GM21515 (cell line): ENCODE measurements at regions not wholly inside any gene's neighbourhood (a gene's known extent, or its start where the extent isn't known, plus 50 kb on each side); places are given as distances from the start of the nearest gene placed in this dataset.

Experiments
- ATAC-seq: cut with Tn5 transposase; IDR thresholded peaks from one replicate; pipeline ENCODE4 v1.9.1; 2021; ENCODE audit not compliant: unreplicated experiment

DNA sequence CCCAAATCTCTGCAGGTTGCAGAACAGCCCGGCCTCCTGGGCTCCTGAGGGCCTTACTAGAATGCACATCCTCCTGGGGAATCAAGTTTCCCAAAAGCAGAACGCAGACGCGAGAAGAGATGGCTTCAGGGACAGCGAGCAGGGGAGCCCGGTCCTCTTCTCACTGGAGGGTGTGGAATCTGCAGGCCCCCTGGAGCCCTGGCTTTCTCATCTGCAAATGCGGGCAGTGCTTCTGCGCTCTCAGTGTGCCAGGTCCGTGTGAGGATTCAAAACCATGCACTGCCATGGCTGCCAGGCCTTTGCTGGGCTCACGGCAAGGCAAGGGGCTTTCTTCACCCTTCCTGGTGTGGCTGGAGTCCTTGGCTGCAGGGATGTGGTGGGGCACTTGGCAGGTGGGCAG, 330.9 kb upstream of the MKI67 start:
- no peak for ATAC-seq

DNA sequence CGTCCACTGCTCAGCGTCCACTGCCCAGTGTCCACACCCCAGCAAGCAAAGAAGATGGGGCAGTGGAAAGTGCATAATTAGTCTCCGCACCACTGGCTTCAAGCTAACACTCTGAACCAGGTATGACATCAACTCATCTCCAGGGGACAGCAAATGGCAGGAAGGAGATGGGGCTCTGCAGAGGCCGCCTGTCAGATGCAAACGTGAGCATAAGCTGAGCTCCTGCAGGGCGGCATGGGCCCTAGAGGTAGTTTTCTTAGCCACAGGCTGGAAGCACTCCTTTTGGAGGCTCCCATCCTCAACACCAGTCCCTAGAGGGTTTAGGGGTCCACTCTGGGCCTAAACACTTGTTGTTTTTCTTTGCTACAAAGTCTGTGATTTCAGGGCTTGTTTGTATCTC, 335.8 kb upstream of the MKI67 start:
- ATAC-seq = no peak

DNA sequence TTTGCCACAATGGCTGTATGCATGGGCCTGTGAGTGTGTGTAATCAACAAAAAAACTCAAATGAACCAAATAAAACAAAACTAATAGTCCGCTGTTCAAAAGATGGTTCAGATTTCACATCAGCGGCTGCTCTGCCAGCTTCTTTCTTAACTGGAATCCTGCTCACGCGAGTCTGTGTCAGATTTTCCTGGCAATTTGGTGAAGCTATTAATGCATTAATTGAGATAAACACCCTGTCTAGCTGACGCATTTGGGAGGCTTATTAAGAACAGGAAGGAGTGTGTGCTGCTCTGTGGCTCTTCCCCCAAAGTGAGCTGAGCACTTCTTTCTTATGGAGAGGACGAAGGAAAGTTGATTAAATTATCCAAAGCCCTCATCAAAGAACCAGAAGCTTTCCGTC, 336.6 kb upstream of the MKI67 start:
- no peak for ATAC-seq

DNA sequence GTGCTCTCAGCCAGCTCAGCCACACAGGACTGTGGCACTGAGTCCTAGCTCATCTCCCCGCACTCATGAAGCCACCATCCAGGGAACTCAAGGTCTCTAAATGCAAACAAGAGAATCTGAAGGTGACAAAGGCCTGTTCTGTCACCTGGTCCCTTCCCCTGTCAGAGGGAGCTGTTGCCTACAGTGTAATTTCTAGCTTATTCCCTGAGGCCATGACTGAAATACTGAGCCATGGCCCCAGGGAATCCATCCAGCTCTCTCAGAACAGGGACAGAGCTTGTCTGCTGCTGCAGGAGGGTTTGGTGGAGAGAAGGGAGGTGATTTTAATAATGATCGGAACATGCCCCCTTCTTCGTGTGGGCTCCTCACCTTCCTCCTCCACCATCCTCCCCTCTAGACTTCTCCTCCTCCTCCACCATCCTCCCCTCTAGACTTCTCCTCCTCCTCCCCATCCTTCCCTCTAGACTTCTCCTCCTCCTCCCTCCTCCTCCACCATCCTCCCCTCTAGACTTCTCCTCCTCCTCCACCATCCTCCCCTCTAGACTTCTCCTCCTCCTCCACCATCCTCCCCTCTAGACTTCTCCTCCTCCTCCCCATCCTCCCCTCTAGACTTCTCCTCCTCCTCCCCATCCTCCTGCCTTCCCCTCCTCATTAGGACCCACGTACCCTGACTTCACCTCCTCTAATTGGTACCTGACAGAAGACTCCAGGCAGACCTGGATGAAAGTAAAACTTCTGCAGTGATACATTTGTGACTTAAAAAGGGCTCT, 338.0 kb upstream of the MKI67 start:
- no peak for ATAC-seq

DNA sequence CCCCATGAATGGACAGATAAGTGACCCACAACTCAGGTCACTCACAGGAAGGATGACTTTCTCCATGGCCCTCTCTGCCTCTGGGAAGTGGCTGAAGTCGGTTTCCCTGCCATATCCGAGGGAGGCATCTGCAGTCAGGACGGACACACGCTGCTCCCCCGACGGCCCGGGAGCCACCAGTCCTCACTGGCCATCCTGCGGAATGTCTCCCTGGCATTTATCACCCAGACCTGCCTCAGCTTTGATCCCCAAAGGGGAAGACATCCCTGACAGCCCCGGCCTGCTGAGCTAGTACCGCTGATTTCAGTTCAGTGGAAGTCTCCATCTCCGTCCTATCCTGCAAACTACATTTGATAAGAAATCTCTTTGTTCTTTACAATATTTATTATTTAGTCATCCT, 339.5 kb upstream of the MKI67 start:
- ATAC-seq = no peak

DNA sequence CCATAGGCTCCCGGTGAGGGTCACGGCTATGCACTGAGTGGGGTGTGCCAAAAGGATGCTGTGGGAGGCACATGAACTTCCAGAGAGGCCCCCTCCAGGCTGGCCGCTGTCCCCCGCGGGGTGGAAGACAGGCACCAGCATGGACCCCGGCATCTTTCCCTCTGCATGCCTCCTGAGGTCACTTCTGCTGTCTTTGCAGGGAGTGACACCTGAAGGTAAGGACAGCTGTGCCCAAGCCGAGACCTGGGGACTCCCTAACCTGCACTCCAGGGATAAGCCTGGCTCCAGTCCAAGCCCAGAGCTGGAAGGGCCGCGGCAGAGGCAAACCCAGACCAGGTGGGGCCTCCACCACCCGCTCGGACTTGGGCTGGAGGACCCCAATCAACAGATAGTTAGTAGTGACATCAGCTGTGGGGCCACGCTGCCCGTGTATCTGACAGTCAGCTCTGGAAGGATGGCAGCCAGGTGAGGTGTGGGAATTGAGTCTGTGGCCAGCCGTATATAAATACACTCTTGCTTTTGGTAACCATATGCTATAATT, 340.7 kb upstream of the MKI67 start:
- ATAC-seq = no peak

DNA sequence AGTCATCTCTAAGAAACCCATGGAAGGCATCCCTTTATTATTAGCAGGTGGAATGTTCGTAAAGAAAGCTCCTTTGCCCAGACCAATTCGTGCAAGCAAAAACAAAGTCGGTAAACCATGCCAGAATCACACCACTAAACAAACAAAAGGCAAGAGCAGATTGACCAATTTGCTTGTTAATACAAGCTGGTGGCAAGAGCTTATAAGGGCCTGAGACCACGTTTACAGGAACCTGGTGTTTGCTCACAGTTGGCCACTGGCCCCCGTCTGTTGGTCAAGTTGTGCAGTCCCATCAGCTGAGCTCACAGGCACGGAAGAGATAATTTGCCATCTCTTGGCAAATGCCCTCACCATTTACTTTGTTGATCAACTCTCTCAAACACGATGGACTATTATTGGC, 342.2 kb upstream of the MKI67 start:
- no peak for ATAC-seq

DNA sequence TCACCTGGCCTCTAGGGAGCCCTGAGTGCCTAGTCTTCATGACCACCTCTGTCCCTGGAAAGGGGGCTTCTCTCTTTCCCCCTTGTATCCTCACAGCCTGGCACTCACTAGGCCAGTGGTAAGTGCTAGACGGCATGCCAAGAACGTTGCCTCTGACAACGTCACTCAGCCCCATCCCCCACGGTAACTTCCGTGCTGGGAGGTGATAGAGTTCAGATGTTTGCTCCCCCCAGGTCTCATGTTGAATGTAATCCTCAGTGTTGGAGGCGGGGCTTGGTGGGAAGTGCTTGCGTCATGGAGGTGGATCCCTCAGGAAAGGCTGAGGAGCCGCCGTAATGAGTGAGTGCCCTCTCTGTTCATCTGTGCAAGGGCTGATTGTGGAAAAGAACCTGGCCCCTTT, 343.3 kb upstream of the MKI67 start:
- no peak for ATAC-seq

DNA sequence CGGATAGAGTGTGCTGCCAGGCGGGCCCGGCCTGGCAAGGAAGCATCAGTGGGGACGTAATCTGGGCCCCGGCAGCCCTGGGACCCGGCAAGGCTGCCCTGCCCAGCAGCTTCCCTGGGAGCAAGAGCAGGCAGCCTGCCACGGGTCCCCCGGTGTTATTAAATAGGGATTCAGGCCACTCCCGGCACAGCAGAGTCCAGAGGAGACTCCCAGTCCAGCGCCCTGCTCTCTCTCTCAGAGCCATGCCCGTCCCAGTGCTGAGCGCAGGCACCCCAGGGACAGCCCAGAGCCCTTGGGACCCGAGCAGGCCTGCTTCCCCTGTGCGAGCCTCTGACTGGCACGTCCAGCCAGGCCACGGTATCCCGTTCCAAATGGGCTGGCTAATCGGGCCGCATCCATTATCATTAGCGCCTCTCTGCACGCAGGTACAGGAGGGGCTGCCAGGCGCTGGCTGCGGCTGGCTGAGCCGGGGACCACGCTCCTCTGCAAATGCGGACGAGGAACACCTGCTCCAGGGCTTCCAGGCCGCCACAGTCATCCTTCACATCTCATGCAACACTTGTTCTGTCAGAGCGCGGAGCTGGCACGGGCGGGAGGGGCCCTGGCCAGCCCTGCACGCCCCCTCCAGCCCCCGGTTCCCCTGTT, 344.2 kb upstream of the MKI67 start:
- no peak for ATAC-seq

DNA sequence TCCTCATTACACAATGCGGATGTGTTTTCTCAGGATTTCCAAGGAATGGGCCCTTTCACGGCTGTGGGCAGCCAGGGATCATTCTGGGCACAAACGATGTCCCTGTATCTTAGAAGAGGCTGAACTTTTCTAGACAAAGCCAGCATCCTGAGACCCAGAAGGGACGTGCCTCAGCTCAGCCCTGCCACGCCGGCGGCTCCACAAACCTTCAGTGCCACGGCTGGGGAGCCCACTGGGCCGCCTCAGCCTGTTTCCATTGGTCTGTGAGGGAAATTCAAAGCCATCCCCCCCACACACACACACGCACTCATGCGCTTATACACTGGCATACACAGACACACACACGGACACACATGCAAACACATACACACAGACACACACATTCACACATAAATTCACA, 344.9 kb upstream of the MKI67 start:
- ATAC-seq = no peak

DNA sequence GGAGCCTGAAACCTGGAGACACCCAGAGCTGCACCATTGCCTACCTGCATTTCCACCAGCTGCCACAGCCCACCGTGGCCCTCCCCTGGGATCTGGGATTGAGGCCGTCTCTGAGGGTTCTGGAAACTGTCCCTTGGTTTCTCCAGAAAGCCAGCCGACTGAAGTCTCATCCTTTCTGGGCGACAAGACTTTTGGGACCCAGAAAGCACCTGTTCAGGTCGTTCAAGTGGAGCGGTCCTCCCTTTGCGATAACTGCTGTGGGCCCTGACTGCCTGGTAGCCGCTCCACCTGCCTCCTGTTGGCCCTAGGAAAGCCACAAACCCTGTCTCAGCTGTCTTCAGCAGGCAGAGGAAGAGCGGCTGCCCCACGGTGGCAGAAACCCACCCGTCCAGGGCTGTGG, 346.0 kb upstream of the MKI67 start:
- no peak for ATAC-seq

DNA sequence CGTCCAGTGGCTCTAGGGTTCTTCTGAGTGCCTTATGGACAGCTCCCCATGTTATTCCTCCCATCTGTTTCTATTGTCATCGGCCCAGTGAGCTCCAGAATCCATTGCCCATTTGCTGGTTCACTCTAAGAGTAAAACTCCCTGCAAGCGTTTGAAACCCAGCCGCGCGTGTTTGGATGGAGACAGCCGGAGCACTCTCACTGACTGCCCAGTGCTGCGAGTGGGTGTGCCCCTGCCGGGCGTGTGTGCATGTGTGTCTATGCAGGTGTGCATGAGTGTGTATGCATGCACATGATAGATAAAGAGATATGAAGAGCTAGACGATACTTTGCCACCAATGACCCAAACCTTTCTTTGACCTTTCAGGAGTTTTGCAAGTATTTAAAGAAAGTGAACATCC, 347.2 kb upstream of the MKI67 start:
- no peak for ATAC-seq

DNA sequence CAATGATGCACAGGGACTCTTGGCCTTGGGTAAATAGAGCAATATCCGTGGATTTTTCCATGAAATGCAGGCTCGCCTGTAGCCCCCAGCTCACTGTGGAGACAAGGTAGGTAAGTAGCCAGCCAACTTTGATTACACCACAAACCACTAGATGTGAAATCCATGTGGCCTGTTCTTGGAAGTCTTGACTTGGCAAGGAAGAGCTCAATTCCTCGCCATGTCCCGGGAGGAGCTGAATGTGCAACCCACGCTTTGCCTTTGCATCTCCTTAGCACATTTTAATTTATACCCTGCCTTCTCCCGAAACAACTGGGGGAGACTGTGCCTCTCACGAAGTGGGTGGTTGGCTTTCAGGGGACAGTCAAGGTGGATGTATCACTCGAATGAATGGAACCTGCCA, 347.7 kb upstream of the MKI67 start:
- no peak for ATAC-seq

DNA sequence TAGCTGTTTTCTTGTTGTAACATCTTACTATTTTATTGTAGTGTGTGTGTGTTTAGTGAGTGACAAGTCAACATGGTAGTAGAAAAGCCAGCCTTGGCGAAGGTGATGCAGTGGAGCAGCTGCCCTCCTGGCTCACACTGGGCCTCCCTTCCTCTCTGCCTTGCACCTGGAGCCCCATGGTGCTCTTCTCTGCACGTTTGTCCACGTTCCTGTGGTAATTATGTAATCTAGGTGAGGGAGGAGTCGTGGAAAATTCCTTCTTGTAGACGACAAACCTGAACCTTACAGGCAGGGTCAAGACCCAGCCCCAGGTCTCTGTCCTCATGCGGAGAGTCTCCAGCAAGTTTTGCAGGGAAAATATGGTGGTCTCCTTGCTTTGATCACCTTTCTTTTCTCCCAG, 348.3 kb upstream of the MKI67 start:
- no peak for ATAC-seq

DNA sequence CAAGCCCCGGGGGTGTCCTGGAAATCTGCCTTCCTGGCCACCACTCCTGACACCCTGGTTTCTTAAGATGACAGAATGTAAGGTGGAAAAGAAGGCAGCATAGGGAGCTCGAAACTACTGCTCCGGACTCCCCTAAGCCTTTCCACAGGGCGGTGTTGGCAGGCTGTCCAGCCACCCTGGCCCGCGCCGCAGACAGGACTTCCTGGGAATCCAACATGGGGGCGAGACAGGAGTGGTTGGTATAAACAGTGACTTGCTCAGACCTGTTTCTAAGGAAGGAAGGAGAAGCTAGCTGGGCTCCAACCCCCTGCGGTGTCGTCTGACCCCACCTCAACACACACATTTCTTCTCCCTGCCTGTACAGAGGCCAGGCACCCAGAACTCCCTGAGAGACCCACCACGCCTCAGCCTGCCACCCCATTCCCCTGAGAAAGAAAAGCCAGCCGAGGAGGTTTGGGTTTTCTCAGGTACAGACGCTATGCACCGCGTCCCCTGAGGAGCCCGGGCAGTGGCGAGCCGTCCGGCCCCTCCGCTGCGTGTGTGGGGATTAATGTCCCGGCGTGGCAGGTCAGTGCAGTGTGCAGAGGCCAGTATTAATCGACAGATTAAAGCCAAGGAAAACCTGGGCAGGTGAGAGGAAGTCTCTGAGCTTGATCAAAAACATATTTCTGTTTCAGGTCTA, 349.6 kb upstream of the MKI67 start:
- no peak for ATAC-seq

DNA sequence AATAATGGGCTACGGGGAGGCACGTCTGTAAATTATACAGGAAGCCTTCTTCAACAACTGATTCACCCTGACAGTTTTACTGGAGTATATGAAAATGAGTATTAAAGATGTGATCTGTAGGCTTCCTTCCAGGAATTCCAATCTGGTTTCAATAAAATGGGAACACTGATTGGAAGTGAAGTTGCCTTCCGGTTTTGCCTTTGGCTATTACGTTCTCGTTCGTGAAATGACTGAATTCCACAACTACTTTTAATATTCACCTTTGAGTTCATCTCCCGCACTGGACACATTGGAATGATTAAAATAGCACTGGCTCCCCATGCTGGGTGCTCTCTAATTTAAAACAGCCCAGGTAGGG, 350.1 kb upstream of the MKI67 start:
- no peak for ATAC-seq

DNA sequence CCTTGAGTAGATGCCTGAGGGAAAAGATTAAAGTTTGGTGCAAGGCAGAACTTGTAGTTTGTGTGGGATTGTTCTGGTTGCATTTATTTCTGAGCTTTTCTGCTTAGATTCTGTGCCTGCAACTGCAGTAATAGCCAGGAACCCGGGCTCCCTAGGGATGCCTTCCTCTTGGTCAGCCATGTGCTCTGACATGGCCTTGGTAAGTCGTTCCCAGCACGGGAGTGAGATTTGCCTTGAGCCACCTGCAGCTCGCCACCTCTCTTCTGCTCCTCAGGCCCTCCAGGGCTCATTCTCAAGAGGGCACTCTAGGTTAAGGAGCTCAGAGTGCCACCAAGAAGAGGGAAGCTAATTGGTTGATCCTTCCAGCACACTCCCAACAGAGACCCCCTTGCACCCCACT, 350.6 kb upstream of the MKI67 start:
- no peak for ATAC-seq

DNA sequence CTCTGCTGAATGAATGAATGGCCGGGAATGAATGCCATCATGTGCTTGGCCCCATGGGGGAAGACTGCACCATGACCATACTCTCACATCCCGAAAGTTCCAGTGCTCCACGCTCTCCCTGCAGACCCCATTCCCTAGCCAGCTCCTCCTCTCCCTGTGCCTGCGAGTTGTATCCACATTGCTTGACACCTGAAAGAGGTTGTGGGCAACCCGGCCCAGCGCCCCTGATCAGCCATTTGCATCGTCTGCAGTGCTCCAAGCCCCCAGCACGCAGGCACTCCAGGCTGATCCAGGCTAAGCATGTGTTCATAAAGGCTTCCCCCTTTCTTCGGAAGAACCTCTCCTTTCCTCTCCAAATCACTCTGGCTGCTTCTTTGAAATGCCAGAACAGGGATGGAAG, 354.4 kb upstream of the MKI67 start:
- ATAC-seq = no peak

DNA sequence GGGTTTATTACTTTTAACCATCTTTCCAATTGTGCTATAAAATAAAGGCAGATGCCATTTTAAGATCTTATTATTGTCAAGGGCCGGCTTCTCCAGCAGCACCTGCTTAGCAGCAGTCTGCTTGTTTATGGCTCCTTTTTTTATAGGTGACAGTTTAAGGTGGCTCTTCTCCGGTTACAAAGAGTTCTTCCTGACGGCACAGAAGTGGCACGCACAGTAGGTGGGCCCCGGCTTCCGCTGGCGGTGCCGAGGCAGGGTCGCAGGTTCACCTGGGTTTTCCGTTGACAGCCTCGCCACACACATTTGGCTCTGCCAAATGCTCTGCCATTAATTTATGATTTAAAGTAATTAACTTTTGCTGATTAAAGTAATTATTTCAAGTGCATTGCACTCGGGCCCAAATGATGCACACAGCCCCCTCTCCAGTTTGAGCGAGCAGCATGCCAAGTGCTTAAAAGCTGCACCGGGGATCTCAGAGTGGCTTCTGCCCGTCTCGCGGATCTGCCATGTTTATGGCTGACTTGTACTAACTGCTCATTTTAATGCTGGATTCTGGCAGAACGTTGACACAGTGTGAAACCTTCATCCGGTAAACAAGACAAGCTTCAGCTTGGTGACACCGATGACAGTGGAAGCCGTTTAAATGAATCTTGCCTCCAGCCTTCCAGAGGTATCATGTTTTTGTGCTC, 355.1 kb upstream of the MKI67 start:
- no peak for ATAC-seq

DNA sequence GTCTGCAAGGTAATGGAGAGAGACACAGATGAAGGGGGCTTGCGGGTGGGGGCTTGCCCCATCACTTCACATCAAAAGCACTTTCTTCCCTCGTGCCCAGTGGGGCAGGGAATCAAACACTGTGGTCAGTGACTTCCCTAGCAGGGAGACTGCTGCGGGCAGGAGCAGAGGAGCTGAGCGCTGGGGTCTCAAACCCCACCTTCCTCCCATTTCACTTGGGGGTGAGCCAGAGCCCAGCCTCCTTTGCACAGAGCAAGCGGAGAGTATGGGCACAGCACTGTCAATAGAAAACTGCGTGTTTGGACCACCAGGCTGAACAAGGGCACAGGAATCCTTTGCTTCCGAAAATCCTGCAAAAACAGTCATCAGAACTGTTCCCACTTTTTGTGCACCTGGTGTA, 355.8 kb upstream of the MKI67 start:
- ATAC-seq = no peak

DNA sequence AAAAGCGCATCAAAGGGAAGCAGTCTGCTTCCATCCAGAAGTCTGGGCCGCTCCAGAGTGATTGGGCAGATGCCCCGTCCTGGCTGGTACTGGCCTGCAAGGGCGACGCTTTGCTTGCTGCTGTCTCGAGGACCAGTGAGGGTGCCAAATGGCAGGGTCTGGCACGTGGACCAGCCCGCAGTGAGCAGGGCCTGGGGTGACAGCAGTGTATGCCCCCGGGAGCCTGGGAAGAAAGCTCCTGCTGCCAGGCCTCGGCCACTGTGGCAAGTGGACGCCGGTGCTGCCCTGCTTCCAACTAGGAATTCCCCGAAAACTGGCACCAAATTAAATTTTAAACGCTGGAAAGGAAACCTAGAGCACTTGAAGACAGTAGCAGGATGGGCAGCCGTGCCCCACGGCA, 357.0 kb upstream of the MKI67 start:
- no peak for ATAC-seq

DNA sequence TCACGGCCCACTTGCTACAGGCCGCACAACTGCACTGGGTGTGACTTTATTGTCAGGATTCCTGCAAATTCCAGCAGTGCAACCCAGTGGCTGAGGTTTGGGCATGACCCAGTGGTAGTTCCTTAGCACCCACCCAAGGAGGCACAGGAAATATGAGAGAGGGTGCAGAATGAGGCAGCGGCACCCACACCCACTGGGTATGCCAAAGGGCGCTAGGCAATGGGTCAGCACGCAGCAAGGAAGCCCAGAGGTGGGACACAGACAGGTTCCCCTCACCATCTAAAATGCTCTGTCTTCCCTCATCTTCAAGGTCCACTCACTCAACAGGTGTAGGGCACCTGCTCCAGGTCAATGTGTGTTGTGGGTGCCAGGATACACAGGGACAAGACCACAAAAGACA, 357.8 kb upstream of the MKI67 start:
- ATAC-seq = no peak
